GM19467 (cell line): ENCODE measurements at regions not wholly inside any gene's neighbourhood (a gene's known extent, or its start where the extent isn't known, plus 50 kb on each side); places are given as distances from the start of the nearest gene placed in this dataset.
"Not testable (repeated sequence)": the region's sequence is repeated elsewhere in the genome, so short reads cannot be mapped to it uniquely, and the experiment has no call there.

Experiments used
- ATAC-seq: cut with Tn5 transposase; IDR thresholded peaks from one replicate; pipeline ENCODE4 v1.9.1; 2021; ENCODE audit warnings: mild to moderate bottlenecking, moderate library complexity; ENCODE audit not compliant: unreplicated experiment

DNA sequence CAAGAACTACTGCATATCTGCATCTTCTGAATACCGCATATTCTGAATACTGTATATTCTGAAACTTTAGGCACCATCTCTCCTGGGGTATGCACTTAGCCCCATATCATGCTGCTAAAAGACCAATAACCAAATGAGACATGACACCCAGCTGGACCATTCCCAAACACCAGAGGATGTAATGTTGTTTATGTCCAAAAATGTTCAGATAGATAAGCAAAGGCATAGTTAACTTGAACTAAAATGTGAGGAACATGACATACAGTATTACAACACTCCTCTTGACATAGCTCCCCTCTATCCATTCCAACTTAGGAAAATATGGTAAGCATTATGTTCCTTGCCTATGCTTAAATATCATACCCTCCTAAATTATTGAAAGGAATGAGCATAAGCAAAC is 127.3 kb downstream of the TENT5A start:
- ATAC-seq: no peak

DNA sequence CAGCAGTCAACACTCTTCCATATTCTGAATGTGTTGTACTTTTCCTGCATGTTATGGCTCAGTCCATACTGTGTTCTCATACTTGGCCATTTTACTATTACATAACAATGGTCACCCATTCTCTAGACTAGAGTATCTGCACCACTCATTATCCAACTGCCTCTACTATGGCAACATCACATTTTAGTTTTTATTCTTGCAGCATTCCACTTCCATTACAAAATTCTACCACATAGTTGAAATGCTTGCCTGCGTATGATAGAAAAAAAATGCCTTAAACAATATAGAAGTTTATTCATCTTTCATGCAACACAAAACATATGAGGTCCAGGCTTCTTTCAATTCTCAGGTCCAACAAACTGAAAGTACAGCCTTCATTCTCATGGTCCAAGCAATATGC is 128.0 kb downstream of the TENT5A start:
- no peak for ATAC-seq

DNA sequence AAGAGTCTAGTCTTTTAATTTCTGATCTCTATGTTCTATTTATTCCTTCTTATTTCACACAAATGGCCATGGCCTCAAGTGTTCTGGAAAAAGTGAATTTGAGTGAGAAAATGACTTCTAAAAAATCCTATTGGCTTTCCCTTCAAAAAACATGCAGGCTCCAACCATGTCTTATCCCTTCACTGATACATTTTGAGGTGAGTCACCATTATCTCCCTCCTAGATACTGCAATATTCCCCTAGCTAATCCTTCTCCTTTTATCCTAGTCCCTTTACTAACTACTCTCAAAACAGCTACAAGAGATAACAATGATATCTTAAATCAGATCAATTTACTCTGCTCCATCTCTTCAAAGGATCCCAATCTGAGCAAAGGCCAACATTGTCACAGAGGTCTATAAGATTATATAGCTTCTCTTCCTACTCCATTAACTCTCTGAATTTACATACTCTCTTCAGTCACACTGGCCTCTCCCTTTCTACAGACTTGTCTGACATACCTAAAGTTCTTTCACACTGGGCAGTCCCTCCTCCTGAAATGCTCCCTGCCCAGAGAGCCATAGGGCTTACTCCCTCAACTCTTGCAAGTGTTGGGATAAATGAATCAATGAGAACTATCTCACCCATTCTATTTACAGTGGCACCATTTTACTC is 129.2 kb downstream of the TENT5A start:
- no peak for ATAC-seq

DNA sequence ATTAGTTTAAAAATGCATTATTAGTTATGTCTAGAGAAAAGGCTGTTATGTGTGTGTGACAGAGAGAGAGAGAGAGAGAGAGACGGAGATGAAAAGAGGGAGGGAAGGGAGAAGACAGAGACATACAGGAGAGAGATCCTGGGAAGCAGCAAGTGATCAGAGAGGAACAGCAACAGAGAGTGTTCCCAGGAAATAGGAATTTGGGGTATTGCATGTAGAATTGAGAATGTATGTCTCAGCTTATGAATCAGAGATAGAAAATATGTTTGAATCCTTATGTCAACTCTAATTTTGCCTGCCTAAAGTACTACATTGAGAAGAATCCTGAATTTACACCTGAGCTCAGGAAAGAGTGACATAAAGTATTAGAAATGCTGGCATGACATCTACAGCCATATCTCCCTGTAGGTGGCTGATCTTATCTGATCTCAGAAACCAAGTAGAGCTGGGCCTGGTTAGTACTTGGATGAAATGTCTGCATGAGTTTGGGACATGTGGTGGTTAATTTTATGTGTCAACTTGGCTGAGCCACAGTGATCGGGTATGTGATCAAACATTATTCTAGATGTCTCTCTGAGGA is 130.6 kb downstream of the TENT5A start:
- no peak for ATAC-seq

DNA sequence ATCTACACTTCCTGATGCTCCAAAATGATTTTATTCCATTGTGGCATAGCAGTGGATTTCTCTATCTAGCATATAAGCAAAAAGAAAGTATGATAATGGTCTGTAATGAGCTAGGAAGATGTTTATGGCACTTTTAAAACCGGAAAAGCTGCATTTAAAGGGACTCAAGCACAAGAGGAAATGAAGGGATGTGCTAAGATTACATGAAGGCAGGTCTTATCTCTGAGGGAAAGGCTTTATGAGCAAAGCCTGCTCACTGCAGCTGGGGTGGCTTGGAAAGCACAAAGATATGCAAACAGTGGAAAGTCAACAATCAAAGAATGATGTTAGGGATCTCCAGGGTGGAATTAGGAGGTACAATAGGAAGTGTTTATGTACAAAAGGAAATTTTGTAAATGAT is 138.2 kb downstream of the TENT5A start:
- no peak for ATAC-seq

DNA sequence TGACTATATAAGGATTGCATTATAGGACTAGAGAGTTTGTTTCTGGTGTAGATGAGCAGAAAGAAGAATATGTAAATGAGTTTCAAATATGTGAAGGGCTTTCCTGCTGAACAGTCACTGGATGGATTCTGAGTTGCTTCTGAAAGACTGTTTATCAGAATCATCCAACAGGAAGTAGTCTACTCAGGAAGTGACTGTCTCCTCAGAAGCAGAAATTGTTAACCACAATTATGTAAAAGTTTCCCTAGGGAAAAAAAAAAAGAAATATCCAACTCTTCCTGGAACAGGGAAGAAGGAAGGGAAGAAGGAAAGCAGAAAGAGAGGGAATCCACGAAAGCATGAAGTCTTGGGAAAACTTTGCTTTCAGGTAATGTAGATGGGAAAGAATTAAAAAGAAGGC is 138.9 kb downstream of the TENT5A start:
- ATAC-seq: no peak

DNA sequence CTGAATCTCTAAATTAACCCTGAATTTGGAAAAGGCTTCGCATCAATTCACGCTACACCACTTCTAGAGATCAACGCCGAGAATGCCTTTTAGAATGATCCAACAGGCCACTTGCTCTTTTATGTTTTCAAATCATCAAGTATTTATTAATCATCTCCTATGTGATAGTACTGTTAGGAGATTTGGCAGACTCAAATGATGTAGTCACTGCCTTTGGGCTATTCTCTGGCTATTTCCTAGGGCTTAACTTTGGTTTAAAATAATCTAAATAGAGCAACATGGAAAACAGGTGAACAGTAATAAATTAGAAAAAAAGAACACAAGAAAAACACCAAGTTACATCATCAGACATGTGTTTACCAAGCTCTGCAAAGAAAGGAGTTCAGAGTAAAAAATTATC is 140.3 kb downstream of the TENT5A start:
- ATAC-seq: no peak

DNA sequence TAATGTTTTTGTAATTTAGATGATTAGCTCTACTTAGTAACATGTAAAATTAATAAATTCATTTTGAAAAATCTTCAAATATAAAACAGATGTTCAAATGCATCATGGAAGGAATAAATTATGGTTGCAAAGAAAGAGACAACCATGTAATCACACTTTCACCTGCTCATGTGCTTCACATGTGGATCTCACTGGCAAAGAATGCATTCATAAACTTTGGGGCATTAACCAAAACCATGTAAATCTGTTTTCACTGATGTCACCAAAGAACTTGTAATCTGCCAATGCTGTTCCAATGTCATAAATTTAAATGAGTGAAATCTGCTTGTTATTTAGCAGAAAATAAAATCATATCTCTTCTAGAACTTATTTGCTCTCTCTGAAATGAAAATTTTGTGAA is 142.7 kb downstream of the TENT5A start:
- ATAC-seq: no peak

DNA sequence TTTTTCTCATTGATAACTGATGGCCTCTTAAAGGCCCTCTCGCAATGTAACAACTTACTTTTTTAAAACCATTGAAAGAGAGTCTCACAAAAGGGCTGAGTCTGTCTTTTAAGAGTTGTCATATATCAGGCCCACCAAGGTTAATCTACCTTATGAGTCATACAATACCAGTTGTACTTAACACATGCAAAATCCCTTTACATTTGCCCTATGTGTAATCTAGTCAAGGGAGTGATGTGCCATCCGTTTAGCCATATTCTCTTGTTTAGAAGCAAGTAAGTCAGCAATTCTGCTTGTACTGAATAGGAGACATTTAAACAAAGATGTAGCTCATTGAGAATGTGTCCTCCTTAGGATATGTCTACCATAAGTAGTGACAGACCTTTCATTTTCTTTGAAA is 143.7 kb downstream of the TENT5A start:
- ATAC-seq: no peak

DNA sequence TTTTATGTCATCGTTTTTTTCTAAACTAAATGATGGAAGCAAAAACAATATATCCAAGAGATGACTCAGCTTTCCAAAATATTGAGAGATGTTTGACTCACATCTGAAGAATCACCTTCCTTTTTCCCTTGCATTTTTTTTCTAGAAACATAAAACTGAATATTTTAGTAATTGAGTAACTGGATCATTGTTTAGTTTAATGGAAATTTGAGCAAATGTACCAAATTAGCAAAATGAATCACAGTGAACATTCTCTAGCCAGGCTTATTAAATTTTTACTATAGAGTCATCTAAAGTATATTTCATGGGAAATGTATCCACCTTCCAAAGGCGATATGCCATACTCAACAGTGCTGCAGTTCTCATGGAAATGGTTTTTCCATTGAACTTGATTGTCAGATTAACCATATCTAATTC is 145.5 kb downstream of the TENT5A start:
- ATAC-seq: no peak

DNA sequence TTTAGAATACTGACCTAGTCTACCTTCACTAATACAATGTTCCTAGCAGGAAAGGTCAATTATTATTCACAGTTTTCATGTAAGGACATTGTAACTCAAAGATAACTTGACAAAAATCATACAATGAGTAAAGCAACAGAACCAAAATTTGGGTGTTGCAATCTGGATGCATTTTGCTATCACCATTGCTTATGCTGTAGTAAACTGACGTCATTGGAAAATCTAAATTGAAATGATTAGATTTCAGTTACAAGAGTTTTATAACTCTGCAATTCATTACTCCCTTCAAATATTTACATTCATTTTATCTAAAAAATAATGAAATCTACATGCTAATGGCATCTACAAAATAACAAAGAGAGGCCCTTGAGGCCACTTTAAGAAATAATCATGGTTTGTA is 147.0 kb downstream of the TENT5A start:
- no peak for ATAC-seq

DNA sequence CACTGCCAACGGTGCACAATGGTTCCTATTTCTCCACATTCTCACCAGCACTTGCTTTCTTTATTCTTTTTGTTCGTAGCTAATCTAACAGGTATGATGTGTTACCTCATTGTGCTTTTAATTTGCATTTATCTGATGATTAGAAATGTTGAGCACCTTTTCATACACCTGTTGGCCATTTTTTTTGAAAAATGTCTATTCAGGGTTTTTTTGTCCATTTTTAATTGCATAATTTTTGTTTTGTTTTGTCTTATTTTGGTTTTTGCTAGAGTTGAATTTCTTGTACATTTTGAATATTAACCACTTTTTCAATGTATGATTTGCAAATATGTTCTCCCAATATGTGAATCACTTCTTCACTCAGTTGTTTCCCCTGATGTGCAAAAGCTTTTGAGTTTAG is 150.6 kb downstream of the TENT5A start:
- no peak for ATAC-seq

DNA sequence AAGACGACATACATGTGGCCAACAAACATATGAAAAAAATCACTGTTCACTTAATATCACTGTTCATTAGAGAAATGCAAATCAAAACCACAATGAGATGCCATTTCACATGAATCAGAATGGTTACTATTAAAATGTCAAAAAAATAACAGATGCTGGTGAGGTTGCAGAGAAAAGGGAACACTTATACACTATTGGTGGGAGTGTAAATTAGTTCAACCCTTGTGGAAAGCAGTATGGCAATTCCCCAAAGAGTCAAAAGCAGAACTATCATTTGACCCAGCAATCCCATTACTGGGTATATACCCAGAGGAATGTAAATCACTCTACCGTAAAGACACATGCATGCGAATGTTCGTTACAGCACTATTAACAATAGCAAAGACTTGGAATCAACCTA is 152.0 kb downstream of the TENT5A start:
- not testable (repeated sequence) for ATAC-seq

DNA sequence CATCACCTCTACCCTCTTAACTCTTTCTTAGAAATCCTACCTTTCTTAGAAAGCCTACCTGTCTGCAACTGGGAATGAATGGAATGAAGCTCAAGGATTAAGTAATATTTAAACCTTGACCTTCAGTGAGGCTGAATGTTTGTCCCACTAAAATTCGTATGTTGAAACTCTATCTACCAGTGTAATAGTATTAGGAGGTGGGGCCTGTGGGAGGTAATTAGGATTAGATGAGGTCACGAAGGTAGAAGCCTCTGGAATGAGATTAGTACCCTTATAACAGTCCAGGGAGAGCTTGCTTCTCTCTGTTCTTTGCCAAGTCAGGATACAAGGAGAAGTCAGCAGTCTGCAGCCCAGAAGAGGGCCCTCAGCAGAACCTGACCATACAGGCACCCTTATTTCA is 158.0 kb downstream of the TENT5A start:
- ATAC-seq: no peak

DNA sequence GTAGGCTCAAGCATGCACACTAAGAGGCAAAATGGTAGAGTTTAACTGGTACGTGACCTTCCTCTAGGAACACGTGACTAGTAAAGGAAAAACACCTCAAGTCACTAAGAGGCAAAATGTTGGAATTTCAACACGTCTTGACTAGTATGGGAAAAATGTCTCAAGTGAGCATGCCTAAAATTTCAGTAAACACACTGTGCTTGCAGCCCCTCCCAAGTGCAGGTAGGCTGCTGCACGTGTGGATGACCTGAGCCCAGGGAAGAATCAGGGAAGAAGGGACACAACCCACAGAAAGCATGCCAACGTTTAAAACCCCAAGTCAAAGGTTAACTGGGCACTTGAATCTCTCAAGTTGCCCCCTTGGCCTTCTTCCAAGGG is 162.2 kb downstream of the TENT5A start:
- no peak for ATAC-seq

DNA sequence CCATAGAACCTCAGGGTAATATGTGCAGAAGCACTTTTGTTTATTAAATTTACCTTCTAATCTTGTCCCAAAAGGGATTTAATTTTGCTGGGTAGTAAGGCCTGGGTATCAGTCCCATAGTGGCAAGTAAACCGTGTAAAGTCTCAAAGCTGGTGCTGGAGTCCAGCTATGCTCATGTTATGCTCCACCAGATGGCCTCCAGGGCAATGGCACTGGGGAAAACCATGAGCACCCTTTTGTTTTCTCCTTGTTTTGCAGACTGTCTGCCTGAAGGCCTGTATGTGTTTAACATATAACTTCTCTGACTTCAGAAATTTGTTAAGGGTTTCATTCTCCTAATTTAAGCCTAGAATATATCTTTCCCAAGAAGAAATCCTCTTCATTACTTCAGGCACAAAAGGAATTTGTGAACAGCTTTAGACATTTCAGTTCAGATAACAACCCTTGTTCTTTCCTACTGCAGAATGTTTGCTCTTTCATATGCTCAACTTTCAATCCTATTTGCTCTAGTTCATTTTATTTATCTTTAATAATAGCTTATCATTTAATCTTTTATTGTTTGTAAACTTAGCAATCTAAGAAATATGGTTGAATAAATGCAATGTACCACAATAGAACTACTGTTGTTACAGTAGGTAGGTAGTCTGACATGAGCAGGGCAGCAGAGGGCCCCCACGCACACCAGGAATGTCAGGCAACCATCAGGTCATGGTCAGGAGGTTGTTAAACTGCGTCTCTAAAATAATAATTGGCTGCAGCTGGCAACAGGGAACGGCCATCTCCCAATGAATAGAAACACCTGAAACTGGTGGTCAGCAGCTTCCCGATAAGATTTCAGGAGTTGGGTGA is 162.8 kb downstream of the TENT5A start:
- no peak for ATAC-seq

DNA sequence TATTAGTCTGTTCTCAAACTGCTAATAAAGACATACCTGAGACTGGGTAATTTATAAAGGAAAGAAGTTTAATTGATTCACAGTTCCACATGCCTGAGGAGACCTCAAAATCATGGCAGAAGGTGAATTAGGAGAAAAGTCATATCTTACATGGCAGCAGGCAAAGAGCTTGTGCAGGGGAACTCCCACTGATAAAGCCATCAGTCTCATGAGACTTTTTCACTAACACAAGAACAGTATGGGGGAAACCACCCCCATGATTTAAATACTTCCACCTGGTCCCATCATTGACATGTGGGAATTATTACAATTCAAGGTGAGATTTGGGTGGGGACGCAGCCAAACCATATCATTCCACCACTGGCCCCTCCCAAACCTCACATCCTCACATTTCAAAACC is 166.8 kb downstream of the TENT5A start:
- ATAC-seq: not testable (repeated sequence)

DNA sequence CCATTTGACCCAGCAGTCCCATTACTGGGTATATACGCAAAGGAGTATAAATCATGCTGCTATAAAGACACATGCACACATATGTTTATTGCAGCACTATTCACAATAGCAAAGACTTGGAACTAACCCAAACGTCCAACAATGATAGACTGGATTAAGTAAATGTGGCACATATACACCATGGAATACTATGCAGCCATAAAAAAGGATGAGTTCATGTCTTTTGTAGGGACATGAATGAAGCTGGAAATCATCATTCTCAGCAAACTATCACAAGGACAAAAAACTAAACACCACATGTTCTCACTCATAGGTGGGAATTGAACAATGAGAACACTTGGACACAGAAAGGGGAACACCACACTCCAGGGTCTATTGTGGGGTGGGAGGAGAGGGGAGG is 168.3 kb downstream of the TENT5A start:
- ATAC-seq: not testable (repeated sequence)

DNA sequence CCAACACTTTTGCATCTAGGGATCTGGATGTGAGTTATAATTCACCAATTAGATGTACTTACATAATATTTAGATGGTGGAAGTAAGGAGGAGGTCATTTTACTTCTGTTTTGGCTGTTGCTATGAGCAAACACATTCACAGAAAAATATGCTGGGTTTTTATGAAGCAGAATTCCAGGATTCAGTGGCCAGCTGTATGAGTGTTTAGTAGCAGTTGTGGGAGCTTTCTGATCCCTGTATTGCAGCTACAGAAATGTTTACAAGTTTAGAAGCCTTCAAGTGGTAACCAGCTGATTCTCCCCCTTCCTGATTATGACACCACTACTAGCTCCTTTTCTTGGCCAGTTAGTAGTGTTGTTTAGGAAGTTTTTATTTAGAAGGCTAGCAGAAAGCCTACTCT is 177.0 kb downstream of the TENT5A start:
- ATAC-seq: no peak

DNA sequence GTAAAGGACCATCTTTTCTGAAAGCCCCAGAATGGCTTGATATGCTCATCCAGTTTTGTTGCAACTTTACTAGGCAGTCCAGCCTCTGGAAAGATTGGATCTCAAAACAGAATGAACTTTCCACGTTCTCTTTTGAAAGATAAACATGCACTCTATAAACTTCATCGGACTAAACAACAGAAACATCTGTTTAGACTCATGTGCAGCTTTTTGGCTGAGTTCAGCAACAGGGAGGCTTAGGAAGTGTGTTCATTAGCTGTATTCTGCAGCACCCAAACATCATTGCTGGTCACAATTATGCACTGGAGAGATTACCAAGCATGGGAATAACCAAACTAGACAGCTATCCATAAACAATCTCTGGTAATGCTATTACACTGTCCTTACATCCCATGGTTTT is 180.5 kb downstream of the TENT5A start:
- no peak for ATAC-seq

DNA sequence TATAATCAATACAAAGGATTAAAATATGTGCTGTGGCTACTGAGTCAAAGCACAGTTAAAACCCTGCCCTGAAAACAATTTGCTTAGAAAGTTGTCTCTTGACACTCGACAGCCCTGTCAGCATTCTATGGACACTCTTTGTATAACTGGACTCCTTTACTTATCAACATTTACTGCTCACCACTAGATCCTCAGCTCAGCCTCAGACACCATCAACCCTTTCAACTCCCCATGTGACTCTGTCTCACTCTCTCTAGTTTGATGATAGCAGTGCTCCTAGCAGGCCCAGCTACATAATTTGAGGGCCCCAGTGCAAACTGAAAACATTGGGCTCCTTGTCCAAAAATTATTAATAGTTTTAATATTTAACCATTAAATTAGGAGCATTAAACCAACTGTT is 181.8 kb downstream of the TENT5A start:
- ATAC-seq: no peak

DNA sequence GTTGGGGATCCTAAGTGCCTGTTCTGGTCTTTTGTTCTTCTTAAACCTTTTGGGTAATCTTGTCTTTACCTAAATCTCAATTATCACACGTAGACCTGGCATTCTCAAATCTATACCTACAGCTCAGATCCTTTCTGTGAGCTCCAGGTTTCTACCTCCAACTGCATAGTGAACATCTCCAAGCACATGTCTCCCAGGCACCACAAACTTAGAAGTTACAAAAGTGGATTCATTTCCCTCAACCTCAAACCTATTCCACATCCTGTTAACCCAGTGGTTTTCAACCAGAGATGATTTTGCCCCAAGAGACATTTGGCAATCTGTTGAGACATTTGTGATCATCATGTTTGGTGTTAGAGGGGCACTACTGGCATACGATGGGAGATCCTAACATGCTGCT is 183.5 kb downstream of the TENT5A start:
- no peak for ATAC-seq
